IMR-90 (cell line): ENCODE measurements at regions not wholly inside any gene's neighbourhood (a gene's known extent, or its start where the extent isn't known, plus 50 kb on each side); places are given as distances from the start of the nearest gene placed in this dataset.

Experiments
- ATAC-seq: fragments of 200-7000 bp; cut with Tn5 transposase; 2 replicates; pipeline ENCODE4 v1.9.1; 2020; ENCODE audit warnings: low read depth, mild to moderate bottlenecking, moderate library complexity
- BruUV-seq: library from RNA; stranded (reverse); fragments of 400-500 nt; replicated peaks from 2 replicates; lab custom pipeline; 2021; lab: Mats Ljungman, UMichigan
- CTCF ChIA-PET: fragments of 300-600 bp; formaldehyde crosslinking; extraction: SDS; loops from one replicate; lab custom pipeline; 2021; ENCODE audit warnings: antibody characterized with exemption; lab: Yijun Ruan, JAX
- POLR2A ChIA-PET: fragments of 300-600 bp; sonication (Branson Sonifier 250); formaldehyde crosslinking; loops from one replicate; lab custom pipeline; 2022; ENCODE audit warnings: antibody characterized with exemption; ENCODE audit not compliant: unreplicated experiment; lab: Charles Lee
- DNase-seq: peaks from one replicate; pipeline ENCODE4 v3.0.0; 2013
- H2AFZ ChIP-seq: replicated peaks from 2 replicates; pipeline ENCODE3; 2013; ENCODE audit warnings: low read length, mild to moderate bottlenecking; ENCODE audit not compliant: poor library complexity
- H2AK5ac ChIP-seq: 2 replicates; pipeline ENCODE4 v1.6.1; 2013; ENCODE audit warnings: low read depth, low read length, inconsistent platforms
- H2AK9ac ChIP-seq: replicated peaks from 2 replicates; pipeline ENCODE3; 2013; ENCODE audit warnings: mild to moderate bottlenecking, low read depth, low read length, moderate library complexity; ENCODE audit not compliant: poor library complexity
- H2BK120ac ChIP-seq: 2 replicates; pipeline ENCODE4 v1.6.1; 2013; ENCODE audit warnings: low read depth, low read length, inconsistent platforms
- H2BK15ac ChIP-seq: 3 replicates; pipeline ENCODE4 v1.6.1; 2013; ENCODE audit warnings: low read depth, low read length, inconsistent platforms
- H2BK20ac ChIP-seq: 2 replicates; pipeline ENCODE4 v1.6.1; 2013; ENCODE audit warnings: low read depth, mild to moderate bottlenecking, inconsistent platforms, low read length, moderate library complexity
- H2BK5ac ChIP-seq: 2 replicates; pipeline ENCODE4 v1.6.1; 2013; ENCODE audit warnings: mild to moderate bottlenecking, low read depth, low read length, inconsistent platforms; ENCODE audit not compliant: poor library complexity, severe bottlenecking
- H3K14ac ChIP-seq: replicated peaks from 2 replicates; pipeline ENCODE4 v1.6.1; 2013; ENCODE audit warnings: low read depth, low read length, inconsistent platforms
- H3K18ac ChIP-seq: 2 replicates; pipeline ENCODE4 v1.6.1; 2013; ENCODE audit warnings: low read depth, low read length, control low read depth
- H3K23ac ChIP-seq: 2 replicates; pipeline ENCODE4 v1.6.1; 2013; ENCODE audit warnings: low read depth, low read length, inconsistent platforms
- H3K27ac ChIP-seq: 2 replicates; pipeline ENCODE4 v1.5.1; 2013; ENCODE audit warnings: mild to moderate bottlenecking, control low read depth, low read length; ENCODE audit not compliant: insufficient read depth
- H3K27me3 ChIP-seq: 2 replicates; pipeline ENCODE4 v1.6.1; 2013; ENCODE audit warnings: low read length; ENCODE audit not compliant: control insufficient read depth, insufficient read depth
- H3K36me3 ChIP-seq: 2 replicates; pipeline ENCODE4 v1.6.1; 2013; ENCODE audit warnings: low read length, mixed read lengths; ENCODE audit not compliant: control insufficient read depth, insufficient read depth
- H3K4ac ChIP-seq: 2 replicates; pipeline ENCODE4 v1.6.1; 2013; ENCODE audit warnings: low read depth, low read length, inconsistent platforms
- H3K4me1 ChIP-seq: 2 replicates; pipeline ENCODE4 v1.6.1; 2013; ENCODE audit warnings: low read length, mixed read lengths; ENCODE audit not compliant: control insufficient read depth, insufficient read depth
- H3K4me2 ChIP-seq: 2 replicates; pipeline ENCODE4 v1.6.1; 2013; ENCODE audit warnings: low read depth, mild to moderate bottlenecking, control low read depth, low read length, moderate library complexity
- H3K4me3 ChIP-seq: 2 replicates; pipeline ENCODE4 v1.5.1; 2013; ENCODE audit warnings: low read depth, mild to moderate bottlenecking, control low read depth, low read length, moderate library complexity; ENCODE audit not compliant: insufficient read depth
- H3K56ac ChIP-seq: 2 replicates; pipeline ENCODE4 v1.6.1; 2013; ENCODE audit warnings: low read length, inconsistent platforms; ENCODE audit not compliant: insufficient read depth; ENCODE audit errors: extremely low read depth
- H3K79me1 ChIP-seq, 2 experiments: 2 replicates each; pipeline ENCODE4 v1.6.1; 2013; ENCODE audit warnings: low read length in 2 of 2, inconsistent platforms in 1 of 2, low read depth in 1 of 2
- H3K9ac ChIP-seq: 2 replicates; pipeline ENCODE4 v1.6.1; 2013; ENCODE audit warnings: low read depth, low read length, control low read depth
- H3K9me1 ChIP-seq: 2 replicates; pipeline ENCODE4 v1.6.1; 2013; ENCODE audit warnings: low read length, inconsistent platforms; ENCODE audit not compliant: insufficient read depth
- H3K9me3 ChIP-seq: 2 replicates; pipeline ENCODE4 v1.6.1; 2013; ENCODE audit warnings: low read length; ENCODE audit not compliant: control insufficient read depth, insufficient read depth
- H4K20me1 ChIP-seq: 2 replicates; pipeline ENCODE4 v1.6.1; 2013; ENCODE audit warnings: low read length, inconsistent platforms; ENCODE audit not compliant: insufficient read depth
- H4K5ac ChIP-seq: 2 replicates; pipeline ENCODE4 v1.6.1; 2013; ENCODE audit warnings: mild to moderate bottlenecking, low read depth, low read length, control low read depth
- H4K8ac ChIP-seq, 2 experiments: 2 replicates each; pipeline ENCODE4 v1.6.1; 2013; ENCODE audit warnings: low read depth in 2 of 2, low read length in 2 of 2, control low read depth in 1 of 2, inconsistent platforms in 1 of 2
- H4K91ac ChIP-seq: 2 replicates; pipeline ENCODE4 v1.6.1; 2013; ENCODE audit warnings: low read depth, low read length, inconsistent platforms; ENCODE audit not compliant: insufficient read depth
- FOS ChIP-seq: fragments of 150-350 bp; IDR thresholded peaks from 2 replicates; pipeline ENCODE4 v1.6.1; 2016; ENCODE audit warnings: low read depth, low read length
- MXI1 ChIP-seq: IDR thresholded peaks from 2 replicates; pipeline ENCODE4 v1.6.1; 2012; ENCODE audit warnings: low read depth, mild to moderate bottlenecking, low read length, moderate library complexity, borderline replicate concordance
- POLR2A ChIP-seq: IDR thresholded peaks from 2 replicates; pipeline ENCODE4 v1.6.1; 2012; ENCODE audit warnings: mild to moderate bottlenecking, low read depth, low read length
- RFX5 ChIP-seq: IDR thresholded peaks from 2 replicates; pipeline ENCODE4 v1.8.0; 2012; ENCODE audit warnings: low read depth, mild to moderate bottlenecking, low read length, moderate library complexity
- SMC3 ChIP-seq: fragments of 150-350 bp; IDR thresholded peaks from 2 replicates; pipeline ENCODE4 v1.6.1; 2016; ENCODE audit warnings: low read depth, mild to moderate bottlenecking, antibody characterized with exemption, low read length, moderate library complexity
- WGBS, 2 experiments: methylation state at CpG; one replicate each; pipeline versions ENCODE4 v1.1.5 to v1.1.7; 2013; ENCODE audit warnings: missing lambda C conversion rate in 2 of 2; ENCODE audit not compliant: insufficient read length in 1 of 2; ENCODE audit errors: extremely low coverage in 2 of 2; 5-methylcytosine and 5-hydroxymethylcytosine counted together
- dilution Hi-C: fragments of 300-500 bp; cut with HindIII; formaldehyde crosslinking; loops from one replicate; pipeline ENCODE4 v1.14.3; 2018; ENCODE audit warnings: low sequenced_read_pairs; ENCODE audit not compliant: unreplicated experiment
- in situ Hi-C: fragments of 300-500 bp; cut with MboI; formaldehyde crosslinking; loops from 3 replicates; pipeline ENCODE4 v1.14.3; 2019; ENCODE audit warnings: low sequenced_read_pairs, inconsistent platforms, mixed read lengths
- intact Hi-C: fragments of 100-400 bp; cut with micrococcal nuclease; formaldehyde crosslinking; loops from 2 replicates; pipeline ENCODE4 v1.10.0; 2022

GRCh38 chr6:138582573-138582972, 83.3 kb upstream of the NHSL1 start:
- H2BK15ac ChIP-seq = no peak overlapping the region
- H4K8ac ChIP-seq = no peak overlapping the region
- no peaks in the 10 kb centered on the region for H3K36me3 ChIP-seq
- intact Hi-C loops = no loop called here
- no peak overlapping the region for H3K4me2 ChIP-seq
- no peak overlapping the region for H4K91ac ChIP-seq
- no peaks in the 10 kb centered on the region for H3K27me3 ChIP-seq
- no peaks in the 10 kb centered on the region for H3K9me3 ChIP-seq
- peaks cover 3% of the 10 kb centered on the region; the same call in 1 of the 2 replicates for H3K9me1 ChIP-seq
- H3K56ac ChIP-seq = no peak overlapping the region
- no TSS peak for BruUV-seq
- no peak overlapping the region for H3K4ac ChIP-seq
- CTCF ChIA-PET = no interaction called here
- H3K4me3 ChIP-seq = no peak overlapping the region
- no peak for DNase-seq
- no peak overlapping the region for H4K5ac ChIP-seq
- H2BK20ac ChIP-seq = no peak overlapping the region
- no peak overlapping the region for H3K14ac ChIP-seq
- no peak overlapping the region for H2AK9ac ChIP-seq
- dilution Hi-C loops = no loop called here
- POLR2A ChIA-PET = no interaction called here
- no peak overlapping the region for H2AK5ac ChIP-seq
- no peak overlapping the region for H3K9ac ChIP-seq
- no peaks in the 10 kb centered on the region for H4K20me1 ChIP-seq
- WGBS, 2 experiments = 100% methylated on average over 1 of the region's 4 CpGs; no CpG with 5 or more reads in 1 of the 2 experiments
- H3K27ac ChIP-seq = no peak overlapping the region
- no peak overlapping the region for H2AFZ ChIP-seq
- no peaks in the 10 kb centered on the region for H3K4me1 ChIP-seq
- H3K18ac ChIP-seq = no peak overlapping the region
- no peak overlapping the region for H2BK5ac ChIP-seq
- peaks cover 20 to 25% of the 10 kb centered on the region in 2 experiments; a peak in 3 of 4 replicates for H3K79me1 ChIP-seq
- no peak for TF ChIP-seq SMC3
- no peak for TF ChIP-seq RFX5
- TF ChIP-seq POLR2A = no peak
- no peak for TF ChIP-seq FOS
- TF ChIP-seq MXI1 = no peak
- H3K23ac ChIP-seq = no peak overlapping the region
- in situ Hi-C loops = loop anchor here (10.0 kb wide), 1 partner anchor 468 kb away; no protein-coding TSS in a partner anchor
- no peak for ATAC-seq
- no peak overlapping the region for H2BK120ac ChIP-seq
